DOHH2 (cell line): ENCODE measurements at regions not wholly inside any gene's neighbourhood (a gene's known extent, or its start where the extent isn't known, plus 50 kb on each side); places are given as distances from the start of the nearest gene placed in this dataset.

Source experiments
- EZH2phosphoT487 ChIP-seq: fragments of 200-600 bp; sonication (generic); IDR thresholded peaks from 2 replicates; pipeline ENCODE4 v1.6.1; 2017; ENCODE audit warnings: borderline replicate concordance, mild to moderate bottlenecking, antibody characterized with exemption, low read length, moderate library complexity, mixed read lengths
- TF ChIP-seq, protein P1 (sequence below): fragments of 200-600 bp; sonication (generic); IDR thresholded peaks from one replicate; pipeline ENCODE4 v1.5.1; 2014; ENCODE audit warnings: antibody characterized with exemption, mild to moderate bottlenecking, low read depth, low read length; ENCODE audit not compliant: poor library complexity, severe bottlenecking

DNA sequence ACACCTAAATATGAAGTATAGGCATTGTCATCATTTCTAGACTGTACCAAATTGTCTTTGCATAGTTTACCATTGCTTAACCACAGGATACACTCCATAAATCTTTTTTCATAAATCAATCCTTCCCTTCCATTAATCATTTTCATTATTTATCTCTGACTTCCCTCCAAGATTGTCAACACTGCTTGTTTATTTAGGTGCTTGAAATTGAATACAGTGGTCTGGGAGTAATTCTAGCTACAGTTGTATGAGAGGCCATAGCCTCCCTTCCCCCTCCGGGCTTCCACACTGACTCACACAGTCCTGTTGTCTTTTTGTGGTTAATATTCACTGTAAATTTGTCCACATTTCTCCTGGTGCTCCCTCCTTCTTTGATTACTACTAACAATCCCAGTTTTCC is 114.2 kb upstream of the ARID2 start:
- TF ChIP-seq, protein P1, sequence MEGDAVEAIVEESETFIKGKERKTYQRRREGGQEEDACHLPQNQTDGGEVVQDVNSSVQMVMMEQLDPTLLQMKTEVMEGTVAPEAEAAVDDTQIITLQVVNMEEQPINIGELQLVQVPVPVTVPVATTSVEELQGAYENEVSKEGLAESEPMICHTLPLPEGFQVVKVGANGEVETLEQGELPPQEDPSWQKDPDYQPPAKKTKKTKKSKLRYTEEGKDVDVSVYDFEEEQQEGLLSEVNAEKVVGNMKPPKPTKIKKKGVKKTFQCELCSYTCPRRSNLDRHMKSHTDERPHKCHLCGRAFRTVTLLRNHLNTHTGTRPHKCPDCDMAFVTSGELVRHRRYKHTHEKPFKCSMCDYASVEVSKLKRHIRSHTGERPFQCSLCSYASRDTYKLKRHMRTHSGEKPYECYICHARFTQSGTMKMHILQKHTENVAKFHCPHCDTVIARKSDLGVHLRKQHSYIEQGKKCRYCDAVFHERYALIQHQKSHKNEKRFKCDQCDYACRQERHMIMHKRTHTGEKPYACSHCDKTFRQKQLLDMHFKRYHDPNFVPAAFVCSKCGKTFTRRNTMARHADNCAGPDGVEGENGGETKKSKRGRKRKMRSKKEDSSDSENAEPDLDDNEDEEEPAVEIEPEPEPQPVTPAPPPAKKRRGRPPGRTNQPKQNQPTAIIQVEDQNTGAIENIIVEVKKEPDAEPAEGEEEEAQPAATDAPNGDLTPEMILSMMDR, result no peak
- no peak for TF ChIP-seq EZH2phosphoT487
